Nephron progenitor cell (in vitro differentiated cells): ENCODE measurements at regions not wholly inside any gene's neighbourhood (a gene's known extent, or its start where the extent isn't known, plus 50 kb on each side); places are given as distances from the start of the nearest gene placed in this dataset.

Experiments used
- DNase-seq: peaks from one replicate; pipeline ENCODE4 v3.0.0; 2021
- H3K27ac Mint-ChIP-seq: 2 replicates; pipeline ENCODE4 v1.8.0; 2021; ENCODE audit warnings: mild to moderate bottlenecking, moderate library complexity, mixed read lengths
- H3K27me3 Mint-ChIP-seq: 2 replicates; pipeline ENCODE4 v1.8.0; 2021; ENCODE audit warnings: mild to moderate bottlenecking, low read depth, mixed read lengths; ENCODE audit not compliant: poor library complexity
- H3K36me3 Mint-ChIP-seq: 2 replicates; pipeline ENCODE4 v1.8.0; 2021; ENCODE audit warnings: low read depth, mixed read lengths
- H3K4me1 Mint-ChIP-seq: 2 replicates; pipeline ENCODE4 v1.8.0; 2021; ENCODE audit warnings: mixed read lengths
- H3K4me3 Mint-ChIP-seq: 2 replicates; pipeline ENCODE4 v1.8.0; 2021; ENCODE audit warnings: mild to moderate bottlenecking, moderate library complexity, mixed read lengths
- H3K9me3 Mint-ChIP-seq: 2 replicates; pipeline ENCODE4 v1.8.0; 2021; ENCODE audit warnings: mild to moderate bottlenecking, moderate library complexity, mixed read lengths
- CTCF ChIP-seq: fragments of 200-600 bp; sonication (generic); IDR thresholded peaks from 2 replicates; pipeline ENCODE4 v1.5.0; 2021; ENCODE audit warnings: antibody characterized with exemption

GRCh38 chr21:19031953-19032352 lies 628.4 kb upstream of the TMPRSS15 start:
- H3K27ac Mint-ChIP-seq, result no peak overlapping the region
- no peaks in the 10 kb centered on the region for H3K36me3 Mint-ChIP-seq
- no peak for DNase-seq
- H3K27me3 Mint-ChIP-seq, result no peaks in the 10 kb centered on the region
- no peak overlapping the region for H3K4me3 Mint-ChIP-seq
- no peaks in the 10 kb centered on the region for H3K4me1 Mint-ChIP-seq
- no peak for TF ChIP-seq CTCF
- H3K9me3 Mint-ChIP-seq, result no peaks in the 10 kb centered on the region

DNA sequence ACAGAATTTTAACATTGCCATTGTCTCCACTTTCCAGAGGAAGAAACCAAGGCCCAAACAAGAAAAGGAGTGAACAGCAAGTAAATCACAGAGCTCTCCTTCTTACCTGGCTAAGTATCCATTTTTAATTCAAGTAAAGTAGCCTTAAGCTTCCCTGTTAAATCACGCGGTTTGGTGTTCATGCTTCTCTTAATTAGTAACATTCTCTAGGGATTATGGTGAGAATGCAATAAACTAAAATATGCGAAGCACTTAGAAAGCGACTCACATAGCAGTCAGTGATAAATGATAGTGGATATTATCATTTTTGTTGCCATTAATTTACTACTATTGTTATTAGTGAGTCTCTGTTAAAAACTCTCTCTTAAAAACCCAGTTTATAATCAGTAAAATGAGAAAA lies 630.5 kb upstream of the TMPRSS15 start:
- no peaks in the 10 kb centered on the region for H3K27me3 Mint-ChIP-seq
- no peak overlapping the region for H3K27ac Mint-ChIP-seq
- peaks cover 3% of the 10 kb centered on the region for H3K9me3 Mint-ChIP-seq
- H3K4me3 Mint-ChIP-seq, result no peak overlapping the region
- no peaks in the 10 kb centered on the region for H3K4me1 Mint-ChIP-seq
- no peaks in the 10 kb centered on the region for H3K36me3 Mint-ChIP-seq
- DNase-seq, result no peak
- no peak for TF ChIP-seq CTCF

GRCh38 chr21:19034560-19034959 lies 631.0 kb upstream of the TMPRSS15 start:
- H3K27me3 Mint-ChIP-seq, result no peaks in the 10 kb centered on the region
- TF ChIP-seq CTCF, result no peak
- no peak for DNase-seq
- peaks cover 6% of the 10 kb centered on the region for H3K9me3 Mint-ChIP-seq
- no peaks in the 10 kb centered on the region for H3K36me3 Mint-ChIP-seq
- no peak overlapping the region for H3K27ac Mint-ChIP-seq
- no peak overlapping the region for H3K4me3 Mint-ChIP-seq
- H3K4me1 Mint-ChIP-seq, result no peaks in the 10 kb centered on the region

GRCh38 chr21:19045876-19046275 lies 642.3 kb upstream of the TMPRSS15 start:
- peaks cover 5% of the 10 kb centered on the region for H3K36me3 Mint-ChIP-seq
- peaks cover 7% of the 10 kb centered on the region for H3K27me3 Mint-ChIP-seq
- H3K27ac Mint-ChIP-seq, result no peak overlapping the region
- peaks cover 19% of the 10 kb centered on the region for H3K9me3 Mint-ChIP-seq
- no peak overlapping the region for H3K4me3 Mint-ChIP-seq
- DNase-seq, result no peak
- peaks cover 17% of the 10 kb centered on the region for H3K4me1 Mint-ChIP-seq
- TF ChIP-seq CTCF, result no peak

- DNase-seq, result no peak
- TF ChIP-seq CTCF, result no peak
- peaks cover 17% of the 10 kb centered on the region for H3K4me1 Mint-ChIP-seq
- no peak overlapping the region for H3K4me3 Mint-ChIP-seq
- peak overlapping the region; percentile 17 for H3K27ac Mint-ChIP-seq
- H3K36me3 Mint-ChIP-seq, result no peaks in the 10 kb centered on the region
- H3K9me3 Mint-ChIP-seq, result peaks cover 30% of the 10 kb centered on the region
- peaks cover 4% of the 10 kb centered on the region for H3K27me3 Mint-ChIP-seq
Measured at GRCh38 chr21:19048098-19048672, 644.6 kb upstream of the TMPRSS15 start.

GRCh38 chr21:19049567-19049966 lies 646.0 kb upstream of the TMPRSS15 start:
- peaks cover 17% of the 10 kb centered on the region for H3K4me1 Mint-ChIP-seq
- peaks cover 3% of the 10 kb centered on the region for H3K27me3 Mint-ChIP-seq
- DNase-seq, result no peak
- H3K27ac Mint-ChIP-seq, result no peak overlapping the region
- peaks cover 33% of the 10 kb centered on the region for H3K9me3 Mint-ChIP-seq
- H3K36me3 Mint-ChIP-seq, result no peaks in the 10 kb centered on the region
- TF ChIP-seq CTCF, result no peak
- H3K4me3 Mint-ChIP-seq, result no peak overlapping the region
